Uterus (tissue), 3 donors: ENCODE measurements at regions not wholly inside any gene's neighbourhood (a gene's known extent, or its start where the extent isn't known, plus 50 kb on each side); places are given as distances from the start of the nearest gene placed in this dataset.
"Not testable (repeated sequence)": the region's sequence is repeated elsewhere in the genome, so short reads cannot be mapped to it uniquely, and the experiment has no call there.

Experiments
- DNase-seq, 2 donors: peaks; one replicate each; pipeline ENCODE4 v3.0.0-alpha.2; 2019 to 2020
- H3K27ac ChIP-seq, 2 donors: fragments of 200-600 bp; sonication (generic); 1 replicate in 1 of 2; 2 replicates in 1 of 2; pipeline ENCODE4 v1.5.1; 2016 to 2018
- H3K27me3 ChIP-seq, 2 donors: fragments of 200-600 bp; sonication (generic); one replicate each; pipeline ENCODE4 v1.5.1; 2018 to 2019; ENCODE audit warnings: control low read depth in 1 of 2
- H3K36me3 ChIP-seq, 2 donors: fragments of 200-600 bp; sonication (generic); one replicate each; pipeline ENCODE4 v1.5.1; 2019; ENCODE audit warnings: control low read depth in 1 of 2
- H3K4me1 ChIP-seq, 2 donors: fragments of 200-600 bp; sonication (generic); one replicate each; pipeline ENCODE4 v1.5.1; 2018 to 2019; ENCODE audit warnings: control low read depth in 1 of 2
- H3K4me3 ChIP-seq, 2 donors: fragments of 200-600 bp; sonication (generic); 1 replicate in 1 of 2; 2 replicates in 1 of 2; pipeline ENCODE4 v1.5.1; 2018 to 2019; ENCODE audit warnings: mild to moderate bottlenecking in 1 of 2
- H3K9me3 ChIP-seq, 2 donors: fragments of 200-600 bp; sonication (generic); one replicate each; pipeline ENCODE4 v1.5.1; 2019; ENCODE audit warnings: control low read depth in 1 of 2
- CTCF ChIP-seq, 4 experiments: fragments of 200-600 bp in 2 of 4; fragments of 450-650 bp in 2 of 4; sonication (generic) in 2 of 4; IDR thresholded peaks; one replicate each; pipeline ENCODE4 v1.5.1; 2016 to 2019; ENCODE audit warnings: antibody characterized with exemption in 4 of 4, mild to moderate bottlenecking in 2 of 4, moderate library complexity in 1 of 4
- POLR2A ChIP-seq, 2 donors: fragments of 450-650 bp; IDR thresholded peaks; one replicate each; pipeline ENCODE4 v1.6.1; 2016; ENCODE audit warnings: antibody characterized with exemption in 2 of 2, mild to moderate bottlenecking in 1 of 2, moderate library complexity in 1 of 2
- intact Hi-C: fragments of 100-400 bp; cut with DNase I; formaldehyde crosslinking; loops from one replicate; pipeline ENCODE4 v1.15.1; 2023; ENCODE audit warnings: low total_unique reads
- donor health status: DM: yes; HTN: yes; CAD: no.

DNA sequence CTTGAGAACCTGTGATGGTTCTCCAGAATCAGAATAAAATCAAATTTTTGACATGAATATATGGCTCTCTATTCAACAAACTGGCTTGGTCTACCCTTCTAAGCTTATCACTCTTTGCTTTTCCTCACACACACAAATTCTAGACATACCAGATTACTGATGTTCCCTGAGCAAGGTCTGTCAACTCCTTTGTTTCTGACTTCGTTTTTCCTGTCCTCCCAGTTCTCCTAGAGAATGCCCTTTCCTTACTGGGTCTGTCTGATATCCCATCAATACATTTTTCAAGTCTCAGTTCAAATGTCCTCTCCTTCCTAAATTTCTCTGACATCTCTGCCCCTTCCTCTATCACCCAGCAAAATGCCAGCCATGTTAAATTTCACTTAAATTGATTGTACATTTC is 202.1 kb upstream of the IGFBP7 start:
- Histone ChIP-seq H3K36me3 (no peaks in the 10 kb centered on the region), H3K9me3 (no peaks in the 10 kb centered on the region), H3K27ac (no peak overlapping the region), H3K27me3 (peaks cover 0 to 3% of the 10 kb centered on the region in 2 donors), H3K4me1 (no peaks in the 10 kb centered on the region), H3K4me3 (no peak overlapping the region)
- no peak for DNase-seq
- intact Hi-C loops = no loop called here
- TF ChIP-seq POLR2A (IDR thresholded peaks at IDR 0.05) = no peak
- no peak for TF ChIP-seq CTCF (IDR thresholded peaks at IDR 0.05)

- Histone ChIP-seq H3K9me3 (no peaks in the 10 kb centered on the region), H3K27ac (no peak overlapping the region), H3K4me3 (no peak overlapping the region), H3K36me3 (no peaks in the 10 kb centered on the region), H3K4me1 (no peaks in the 10 kb centered on the region), H3K27me3 (peaks cover 0 to 3% of the 10 kb centered on the region in 2 donors)
- no peak for TF ChIP-seq CTCF (IDR thresholded peaks at IDR 0.05)
- no peak for TF ChIP-seq POLR2A (IDR thresholded peaks at IDR 0.05)
- no peak for DNase-seq
- intact Hi-C loops = no loop called here
These were observed 199.5 kb upstream of the IGFBP7 start for GRCh38 chr4:57309658-57310057.

GRCh38 chr4:57308301-57308700 is 198.1 kb upstream of the IGFBP7 start:
- intact Hi-C loops = no loop called here
- Histone ChIP-seq H3K27ac (no peak overlapping the region), H3K27me3 (peaks cover 0 to 3% of the 10 kb centered on the region in 2 donors), H3K4me3 (no peak overlapping the region), H3K36me3 (no peaks in the 10 kb centered on the region), H3K4me1 (no peaks in the 10 kb centered on the region), H3K9me3 (no peaks in the 10 kb centered on the region)
- DNase-seq = no peak
- TF ChIP-seq POLR2A (IDR thresholded peaks at IDR 0.05) (no peak), CTCF (IDR thresholded peaks at IDR 0.05) (no peak)

DNA sequence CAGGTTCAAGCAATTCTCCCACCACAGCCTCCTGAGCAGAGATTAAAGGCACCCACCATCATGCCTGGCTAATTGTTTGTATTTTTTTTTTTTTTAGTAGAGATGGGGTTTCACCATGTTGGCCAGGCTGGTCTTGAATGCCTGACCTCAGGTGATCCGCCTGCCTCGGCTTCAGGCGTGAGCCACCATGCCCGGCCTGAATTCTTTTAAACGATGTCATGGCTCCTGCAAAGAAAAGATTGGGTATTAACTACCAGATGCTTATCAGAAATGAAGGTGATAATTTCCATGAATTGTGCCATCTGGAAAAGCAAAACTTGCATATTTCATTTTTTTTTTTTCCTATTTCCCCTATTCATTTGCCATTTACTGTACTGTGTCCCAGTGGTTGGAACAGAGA is 195.7 kb upstream of the IGFBP7 start:
- H3K9me3 ChIP-seq = no peaks in the 10 kb centered on the region
- H3K4me1 ChIP-seq = no peaks in the 10 kb centered on the region
- intact Hi-C loops = no loop called here
- peaks cover 0 to 3% of the 10 kb centered on the region in 2 donors for H3K27me3 ChIP-seq
- no peak overlapping the region for H3K27ac ChIP-seq
- no peak for DNase-seq
- H3K36me3 ChIP-seq = no peaks in the 10 kb centered on the region
- TF ChIP-seq POLR2A (IDR thresholded peaks at IDR 0.05) = no peak
- TF ChIP-seq CTCF (IDR thresholded peaks at IDR 0.05) = no peak
- no peak overlapping the region for H3K4me3 ChIP-seq

- TF ChIP-seq POLR2A (IDR thresholded peaks at IDR 0.05) = no peak
- H3K36me3 ChIP-seq = no peaks in the 10 kb centered on the region
- no peak for DNase-seq
- peaks cover 0 to 2% of the 10 kb centered on the region in 2 donors for H3K27me3 ChIP-seq
- H3K4me3 ChIP-seq = no peak overlapping the region
- intact Hi-C loops = no loop called here
- H3K4me1 ChIP-seq = no peaks in the 10 kb centered on the region
- H3K9me3 ChIP-seq = no peaks in the 10 kb centered on the region
- H3K27ac ChIP-seq = no peak overlapping the region
These were observed 193.0 kb upstream of the IGFBP7 start for GRCh38 chr4:57303012-57303751.

- H3K4me1 ChIP-seq, DNase-seq, H3K27me3 ChIP-seq, H3K9me3 ChIP-seq, H3K27ac ChIP-seq, H3K36me3 ChIP-seq, H3K4me3 ChIP-seq, intact Hi-C loops: not testable (repeated sequence)
These were observed 190.1 kb upstream of the IGFBP7 start for GRCh38 chr4:57300300-57300699.
